HG02852 (cell line): ENCODE measurements at regions not wholly inside any gene's neighbourhood (a gene's known extent, or its start where the extent isn't known, plus 50 kb on each side); places are given as distances from the start of the nearest gene placed in this dataset.
"Not testable (repeated sequence)": the region's sequence is repeated elsewhere in the genome, so short reads cannot be mapped to it uniquely, and the experiment has no call there.

Experiments
- ATAC-seq: cut with Tn5 transposase; IDR thresholded peaks from one replicate; pipeline ENCODE4 v1.9.1; 2021; ENCODE audit warnings: mild to moderate bottlenecking, moderate library complexity; ENCODE audit not compliant: unreplicated experiment

DNA sequence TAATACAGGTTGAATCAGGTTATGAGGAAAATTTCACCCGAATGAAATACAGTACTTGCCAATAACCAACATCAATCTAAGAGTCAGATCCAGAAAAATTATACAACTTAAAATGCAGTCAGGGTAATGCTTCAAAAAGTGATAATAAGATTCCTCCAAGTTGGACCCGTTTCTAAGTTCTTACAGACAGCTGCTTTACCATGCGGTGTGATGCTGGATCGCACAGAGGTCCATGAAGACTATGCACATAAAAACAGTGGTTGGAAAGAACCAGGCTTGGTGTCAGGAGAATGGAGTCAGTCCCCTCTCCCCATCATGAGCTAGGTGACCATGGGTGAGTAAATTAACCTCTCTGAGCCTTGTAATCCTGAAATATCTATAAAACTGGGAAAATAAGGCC lies 261.3 kb downstream of the QDPR start:
- ATAC-seq = no peak

DNA sequence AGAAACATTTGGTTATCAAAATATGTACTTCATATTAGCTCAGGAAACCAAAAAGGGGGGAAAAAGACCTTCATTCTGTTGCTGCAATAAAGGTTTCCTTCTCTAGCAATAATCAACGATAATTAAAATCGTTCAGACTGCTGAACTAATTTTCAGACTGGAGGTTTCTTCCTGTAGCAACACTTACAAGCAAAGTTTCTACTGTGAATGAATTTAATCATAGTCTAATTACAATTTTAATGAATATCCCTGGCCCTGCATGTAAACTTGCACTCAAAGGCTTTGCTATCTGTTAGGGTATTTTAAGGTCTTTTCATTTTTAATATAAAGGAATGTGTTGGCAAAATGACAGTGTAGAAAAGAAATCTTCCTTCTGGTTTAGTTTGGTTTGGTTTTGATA lies 265.2 kb downstream of the QDPR start:
- ATAC-seq = no peak

GRCh38 chr4:17241835-17242234 lies 270.1 kb downstream of the QDPR start:
- no peak for ATAC-seq

DNA sequence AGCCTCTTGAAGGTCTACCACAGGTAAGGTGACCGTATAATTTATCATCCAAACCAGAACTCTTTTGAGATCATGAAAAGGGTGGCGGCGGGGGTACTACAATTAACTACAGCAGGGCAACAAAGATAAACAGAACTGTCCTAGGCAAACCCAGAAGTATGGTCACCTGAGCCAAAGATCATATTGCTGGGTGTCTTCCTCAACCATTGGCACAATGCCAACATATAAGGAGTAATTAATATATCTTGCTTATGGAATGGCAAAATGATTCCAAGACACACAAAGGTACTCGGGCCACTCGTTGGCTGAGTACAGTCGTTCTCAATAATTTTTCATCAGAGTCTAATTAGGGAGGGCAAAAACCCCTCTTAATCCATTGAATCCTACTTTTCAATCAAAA lies 273.3 kb downstream of the QDPR start:
- ATAC-seq = no peak

DNA sequence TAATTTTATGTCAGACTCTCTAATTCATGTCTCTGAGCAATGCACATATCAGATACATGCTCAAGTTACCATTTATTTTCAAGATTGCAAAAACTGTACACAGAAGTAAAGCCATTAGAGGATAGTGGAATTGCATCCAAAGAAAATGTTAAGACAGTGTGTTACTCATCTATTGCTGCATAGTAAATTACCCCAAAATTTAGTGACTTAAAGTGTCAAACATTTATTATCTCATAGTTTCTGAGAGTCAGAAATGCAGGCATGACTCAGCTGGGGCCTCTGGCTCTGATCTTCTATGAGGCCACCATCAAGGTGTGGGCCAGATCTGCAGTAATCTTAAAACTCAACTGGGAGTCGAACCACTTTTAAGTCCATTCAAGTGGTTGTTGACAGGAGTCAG lies 275.2 kb downstream of the QDPR start:
- no peak for ATAC-seq

DNA sequence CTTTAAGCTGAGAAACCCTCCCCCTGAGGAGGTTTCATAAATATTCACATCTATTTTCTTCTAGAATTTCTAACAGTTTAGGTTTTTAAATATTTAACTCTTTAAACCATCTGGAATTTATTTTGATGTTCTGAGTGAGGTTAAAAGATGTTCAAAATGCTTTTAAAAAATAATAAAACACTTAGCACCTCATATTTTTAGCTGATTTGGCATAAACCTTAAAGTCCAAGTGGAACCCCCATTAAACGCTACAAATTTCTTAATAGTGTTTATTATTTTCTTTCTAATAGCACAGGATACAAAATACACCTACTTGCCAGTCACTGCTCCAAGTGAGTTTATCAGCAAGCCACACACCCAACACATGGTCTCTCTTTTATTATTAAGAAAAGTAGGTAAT lies 277.2 kb downstream of the QDPR start:
- no peak for ATAC-seq

GRCh38 chr4:17232566-17233253 lies 279.2 kb downstream of the QDPR start:
- no peak for ATAC-seq

GRCh38 chr4:17231880-17232475 lies 279.9 kb downstream of the QDPR start:
- ATAC-seq = not testable (repeated sequence)

GRCh38 chr4:17230727-17231126 lies 281.2 kb downstream of the QDPR start:
- no peak for ATAC-seq

DNA sequence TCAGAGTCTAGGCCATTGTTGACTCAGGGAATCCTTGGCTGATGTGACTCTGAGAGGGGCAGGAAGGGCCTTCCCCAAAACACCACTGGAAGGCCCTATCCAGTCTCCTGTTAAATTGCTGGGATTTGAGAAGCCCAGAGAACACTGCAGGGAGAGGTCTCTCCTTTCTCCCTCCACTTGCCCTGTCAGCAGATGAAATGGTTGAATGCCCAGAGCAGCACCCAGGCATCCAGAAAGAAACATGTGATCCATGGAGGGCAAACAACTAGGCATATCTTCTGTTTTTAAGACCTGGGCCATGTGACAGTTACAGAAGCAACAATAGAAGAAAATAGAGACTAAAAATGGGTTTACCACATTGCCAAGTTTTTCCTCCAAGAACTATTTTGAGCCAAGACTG lies 291.1 kb downstream of the QDPR start:
- ATAC-seq = no peak

DNA sequence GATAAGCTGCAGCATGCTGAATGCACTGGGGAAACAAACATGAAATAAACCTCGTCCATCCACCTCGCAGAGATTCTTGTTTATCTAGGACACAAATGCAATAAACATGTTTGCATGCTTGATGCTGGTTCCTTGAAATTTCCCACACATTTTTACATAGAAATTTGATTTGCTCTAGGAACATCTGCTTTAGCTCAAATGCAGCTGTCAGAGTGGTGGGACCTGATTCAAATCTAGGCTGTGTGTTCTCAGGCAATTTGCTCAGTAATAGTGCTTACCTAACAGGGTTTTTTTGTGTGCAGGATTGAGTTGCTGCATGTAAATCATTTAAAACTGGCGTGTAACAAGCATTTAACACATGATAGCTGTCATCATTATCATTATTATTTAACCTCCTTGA lies 293.1 kb downstream of the QDPR start:
- ATAC-seq = no peak

- no peak for ATAC-seq
These were observed 304.8 kb downstream of the QDPR start for GRCh38 chr4:17206829-17207801.

GRCh38 chr4:17204908-17205307 lies 306.5 kb upstream of the LDB2 start:
- no peak for ATAC-seq

- no peak for ATAC-seq
These were observed 305.4 kb upstream of the LDB2 start for GRCh38 chr4:17203797-17204196.

DNA sequence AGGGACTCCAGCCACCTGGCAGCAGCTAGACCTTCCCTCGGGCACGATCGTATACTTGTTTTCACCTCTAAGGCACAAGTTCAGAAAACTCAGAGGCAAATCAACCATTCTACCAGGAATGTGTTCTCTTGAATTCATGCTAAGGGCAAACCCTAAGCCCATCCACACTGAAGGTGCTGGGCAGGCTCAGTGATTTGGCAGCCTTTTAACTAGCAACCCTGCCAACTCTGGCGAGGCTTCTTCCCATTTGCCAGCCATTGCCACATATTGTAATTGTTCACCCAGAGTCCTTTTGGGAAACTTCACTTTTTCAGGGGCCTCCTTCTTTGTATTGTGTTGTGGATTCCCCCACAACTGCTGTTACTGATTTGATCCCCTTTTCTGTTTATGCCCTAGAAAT lies 298.6 kb upstream of the LDB2 start:
- no peak for ATAC-seq

GRCh38 chr4:17195461-17196275 lies 297.2 kb upstream of the LDB2 start:
- ATAC-seq = no peak

- ATAC-seq = no peak
These were observed 296.1 kb upstream of the LDB2 start for GRCh38 chr4:17194586-17194985.

DNA sequence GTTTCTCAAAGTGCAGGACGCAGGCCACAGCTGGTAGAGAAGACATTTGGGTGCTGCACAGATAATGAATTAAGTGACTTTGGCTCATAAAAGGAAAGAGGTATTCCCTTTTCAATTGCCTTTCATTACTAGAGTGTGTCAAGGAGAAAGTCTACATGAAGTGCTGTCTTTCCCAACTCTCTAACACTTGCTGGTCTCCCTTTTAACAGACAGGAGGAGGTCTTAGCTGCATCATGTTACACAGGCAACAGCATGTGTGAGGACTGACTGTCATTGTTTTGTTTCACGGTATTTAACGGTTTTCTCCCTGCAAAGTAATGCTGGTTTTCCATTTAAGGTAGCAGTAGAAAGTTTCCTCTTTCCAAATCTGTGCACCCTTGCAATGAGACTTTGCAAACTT lies 291.3 kb upstream of the LDB2 start:
- no peak for ATAC-seq

- ATAC-seq = no peak
These were observed 290.9 kb upstream of the LDB2 start for GRCh38 chr4:17189401-17189720.

GRCh38 chr4:17188547-17189400 lies 290.3 kb upstream of the LDB2 start:
- ATAC-seq = no peak
